ENCODE measurements at regions not wholly inside any gene's neighbourhood (a gene's known extent, or its start where the extent isn't known, plus 50 kb on each side); places are given as distances from the start of the nearest gene placed in this dataset.

GRCh38 chr12:3366451-3367110 is 124.4 kb upstream of the PRMT8 start:
- peak overlapping the region in 1 of 3 donors; percentile 37 for H3K4me3 ChIP-seq (ENCODE audit: low read depth in 1 of 3, low read length in 3 of 3)
- no peak overlapping the region for H3K27ac ChIP-seq (ENCODE audit: low read depth in 1 of 2, low read length in 2 of 2)
- peaks cover 0 to 15% (median 5%) of the 10 kb centered on the region in 4 donors for H3K27me3 ChIP-seq (ENCODE audit: control insufficient read depth in 4 of 4, insufficient read depth in 4 of 4, low read length in 3 of 4)
- WGBS, result 32% methylated on average over 26 of the region's 26 CpGs
- H3K9me3 ChIP-seq (ENCODE audit: control insufficient read depth in 4 of 4, low read length in 3 of 4), result no peaks in the 10 kb centered on the region
- H3K9ac ChIP-seq (ENCODE audit: low read depth in 1 of 2, low read length in 2 of 2), result no peak overlapping the region
- TF ChIP-seq FOXA1 (IDR thresholded peaks at IDR 0.05) (no peak), SP1 (IDR thresholded peaks at IDR 0.05) (no peak), REST (IDR thresholded peaks at IDR 0.05) (no peak)
- H3K36me3 ChIP-seq (ENCODE audit: control insufficient read depth in 4 of 4, insufficient read depth in 3 of 4, low read depth in 1 of 4, low read length in 3 of 4), result no peaks in the 10 kb centered on the region
- H3K4me1 ChIP-seq (ENCODE audit: control insufficient read depth in 4 of 4, insufficient read depth in 4 of 4, low read length in 3 of 4), result peaks cover 0 to 2% (median under 1%) of the 10 kb centered on the region in 4 donors
- no peak for DNase-seq (ENCODE audit: low spot score)

- no peaks in the 10 kb centered on the region for H3K9me3 ChIP-seq (ENCODE audit: control insufficient read depth in 4 of 4, low read length in 3 of 4)
- H3K27ac ChIP-seq (ENCODE audit: low read depth in 1 of 2, low read length in 2 of 2), result no peak overlapping the region
- DNase-seq (ENCODE audit: low spot score), result no peak
- H3K9ac ChIP-seq (ENCODE audit: low read depth in 1 of 2, low read length in 2 of 2), result no peak overlapping the region
- no peaks in the 10 kb centered on the region for H3K36me3 ChIP-seq (ENCODE audit: control insufficient read depth in 4 of 4, insufficient read depth in 3 of 4, low read depth in 1 of 4, low read length in 3 of 4)
- peaks cover 0 to 15% (median 5%) of the 10 kb centered on the region in 4 donors for H3K27me3 ChIP-seq (ENCODE audit: control insufficient read depth in 4 of 4, insufficient read depth in 4 of 4, low read length in 3 of 4)
- no peak for TF ChIP-seq SP1 (IDR thresholded peaks at IDR 0.05)
- TF ChIP-seq HNF4A (conservative IDR thresholded peaks at IDR 0.05), result no peak
- TF ChIP-seq JUND (IDR thresholded peaks at IDR 0.05), result no peak
- TF ChIP-seq GABPA (IDR thresholded peaks at IDR 0.05 in 1 of 2, conservative IDR thresholded peaks at IDR 0.05 in 1 of 2), result no peak
- H3K4me3 ChIP-seq (ENCODE audit: low read depth in 1 of 3, low read length in 3 of 3), result no peak overlapping the region
- 85% methylated on average over 16 of the region's 16 CpGs for WGBS
- peaks cover 0 to 2% (median under 1%) of the 10 kb centered on the region in 4 donors for H3K4me1 ChIP-seq (ENCODE audit: control insufficient read depth in 4 of 4, insufficient read depth in 4 of 4, low read length in 3 of 4)
Measured at GRCh38 chr12:3367750-3368444, 123.1 kb upstream of the PRMT8 start.

GRCh38 chr12:3371018-3371417 is 120.0 kb upstream of the PRMT8 start:
- Histone ChIP-seq H3K4me3 (ENCODE audit: low read depth in 1 of 3, low read length in 3 of 3) (no peak overlapping the region), H3K9me3 (ENCODE audit: control insufficient read depth in 4 of 4, low read length in 3 of 4) (no peaks in the 10 kb centered on the region), H3K9ac (ENCODE audit: low read depth in 1 of 2, low read length in 2 of 2) (no peak overlapping the region), H3K36me3 (ENCODE audit: control insufficient read depth in 4 of 4, insufficient read depth in 3 of 4, low read depth in 1 of 4, low read length in 3 of 4) (no peaks in the 10 kb centered on the region), H3K27me3 (ENCODE audit: control insufficient read depth in 4 of 4, insufficient read depth in 4 of 4, low read length in 3 of 4) (peaks cover 0 to 15% (median 1%) of the 10 kb centered on the region in 4 donors), H3K27ac (ENCODE audit: low read depth in 1 of 2, low read length in 2 of 2) (no peak overlapping the region), H3K4me1 (ENCODE audit: control insufficient read depth in 4 of 4, insufficient read depth in 4 of 4, low read length in 3 of 4) (no peaks in the 10 kb centered on the region)
- WGBS, result 39% methylated on average over 4 of the region's 4 CpGs
- DNase-seq (ENCODE audit: low spot score), result no peak
- TF ChIP-seq YY1 (IDR thresholded peaks at IDR 0.05) (no peak), GABPA (IDR thresholded peaks at IDR 0.05 in 1 of 2, conservative IDR thresholded peaks at IDR 0.05 in 1 of 2) (no peak), TAF1 (conservative IDR thresholded peaks at IDR 0.05) (no peak), ZBTB33 (IDR thresholded peaks at IDR 0.05) (no peak), RXRA (IDR thresholded peaks at IDR 0.05) (no peak), FOXA1 (IDR thresholded peaks at IDR 0.05) (no peak), RAD21 (IDR thresholded peaks at IDR 0.05) (no peak), FOXA2 (IDR thresholded peaks at IDR 0.05) (no peak), HNF4G (IDR thresholded peaks at IDR 0.05) (no peak), MAX (IDR thresholded peaks at IDR 0.05) (no peak), SP1 (IDR thresholded peaks at IDR 0.05) (no peak), REST (IDR thresholded peaks at IDR 0.05) (no peak), ATF3 (IDR thresholded peaks at IDR 0.05) (no peak), HNF4A (conservative IDR thresholded peaks at IDR 0.05) (no peak), EGR1 (IDR thresholded peaks at IDR 0.05; ENCODE audit: low read depth in 2 of 2) (no peak), NR2F2 (IDR thresholded peaks at IDR 0.05) (no peak), JUND (IDR thresholded peaks at IDR 0.05) (no peak)
